OCI-LY1 (cell line): ENCODE measurements at regions not wholly inside any gene's neighbourhood (a gene's known extent, or its start where the extent isn't known, plus 50 kb on each side); places are given as distances from the start of the nearest gene placed in this dataset.

ENCODE experiments used
- H2AFZ ChIP-seq: fragments of 200-600 bp; sonication (generic), shearing (Covaris generic); 2 replicates; pipeline ENCODE4 v1.6.0; 2014; ENCODE audit warnings: antibody characterized with exemption, mild to moderate bottlenecking, low read length
- H3F3A ChIP-seq: fragments of 200-600 bp; sonication (generic), shearing (Covaris generic); 2 replicates; pipeline ENCODE4 v1.6.0; 2014; ENCODE audit warnings: mild to moderate bottlenecking, antibody characterized with exemption, low read length, moderate library complexity; ENCODE audit not compliant: insufficient read depth
- H3K27ac ChIP-seq: fragments of 200-600 bp; sonication (generic); 2 replicates; pipeline ENCODE4 v1.5.1; 2014; ENCODE audit warnings: low read length, mixed run types, mild to moderate bottlenecking, low read depth; ENCODE audit not compliant: poor library complexity, severe bottlenecking
- H3K27me3 ChIP-seq: fragments of 200-600 bp; sonication (generic); 2 replicates; pipeline ENCODE4 v1.6.0; 2014; ENCODE audit warnings: antibody characterized with exemption, mild to moderate bottlenecking, low read length, moderate library complexity; ENCODE audit not compliant: insufficient read depth
- H3K36me3 ChIP-seq: fragments of 200-600 bp; sonication (generic); 2 replicates; pipeline ENCODE4 v1.6.1; 2014; ENCODE audit warnings: mild to moderate bottlenecking, antibody characterized with exemption, low read length, moderate library complexity, mixed read lengths; ENCODE audit not compliant: insufficient read depth
- H3K4me1 ChIP-seq: fragments of 200-600 bp; sonication (generic); 2 replicates; pipeline ENCODE4 v1.5.1; 2014; ENCODE audit warnings: mild to moderate bottlenecking, low read length, moderate library complexity; ENCODE audit not compliant: insufficient read depth, severe bottlenecking
- H3K4me2 ChIP-seq: fragments of 200-600 bp; sonication (generic), shearing (Covaris generic); 2 replicates; pipeline ENCODE4 v1.6.1; 2014; ENCODE audit warnings: low read length
- H3K4me3 ChIP-seq: fragments of 200-600 bp; sonication (generic); 2 replicates; pipeline ENCODE4 v1.5.1; 2014; ENCODE audit warnings: low read length, low read depth, mild to moderate bottlenecking, mixed read lengths; ENCODE audit not compliant: poor library complexity, severe bottlenecking
- H3K79me2 ChIP-seq: fragments of 200-600 bp; shearing (Covaris generic); 2 replicates; pipeline ENCODE4 v1.6.1; 2016; ENCODE audit warnings: mixed run types, low read length, mixed read lengths; ENCODE audit not compliant: insufficient read depth
- H3K9ac ChIP-seq: fragments of 200-600 bp; sonication (generic), shearing (Covaris generic); 2 replicates; pipeline ENCODE4 v1.6.1; 2014; ENCODE audit warnings: mild to moderate bottlenecking, low read length, mixed read lengths
- H3K9me2 ChIP-seq: fragments of 200-600 bp; sonication (generic), shearing (Covaris generic); 2 replicates; pipeline ENCODE4 v1.6.1; 2014; ENCODE audit warnings: low read depth, mild to moderate bottlenecking, low read length, mixed read lengths
- H3K9me3 ChIP-seq: fragments of 200-600 bp; shearing (Covaris generic); 2 replicates; pipeline ENCODE4 v1.6.1; 2014; ENCODE audit warnings: low read length, mixed read lengths
- H4K20me1 ChIP-seq: fragments of 200-600 bp; sonication (generic), shearing (Covaris generic); 2 replicates; pipeline ENCODE4 v1.6.0; 2016; ENCODE audit warnings: mild to moderate bottlenecking, low read length; ENCODE audit not compliant: insufficient read depth
- EZH2 ChIP-seq: fragments of 200-600 bp; sonication (generic), shearing (Covaris generic); IDR thresholded peaks from 2 replicates; pipeline ENCODE4 v1.8.0; 2017; ENCODE audit warnings: borderline replicate concordance, mixed run types, mild to moderate bottlenecking, antibody characterized with exemption, low read length, moderate library complexity, mixed read lengths
- TF ChIP-seq, protein P1 (sequence below): fragments of 200-600 bp; sonication (generic), shearing (Covaris generic); IDR thresholded peaks from 2 replicates; pipeline ENCODE4 v1.5.1; 2017; ENCODE audit warnings: mild to moderate bottlenecking, antibody characterized with exemption, low read length, moderate library complexity, mixed read lengths

- no peak overlapping the region for H3K27ac ChIP-seq
- H4K20me1 ChIP-seq, result no peaks in the 10 kb centered on the region
- no peaks in the 10 kb centered on the region for H3K4me1 ChIP-seq
- TF ChIP-seq, protein P1, sequence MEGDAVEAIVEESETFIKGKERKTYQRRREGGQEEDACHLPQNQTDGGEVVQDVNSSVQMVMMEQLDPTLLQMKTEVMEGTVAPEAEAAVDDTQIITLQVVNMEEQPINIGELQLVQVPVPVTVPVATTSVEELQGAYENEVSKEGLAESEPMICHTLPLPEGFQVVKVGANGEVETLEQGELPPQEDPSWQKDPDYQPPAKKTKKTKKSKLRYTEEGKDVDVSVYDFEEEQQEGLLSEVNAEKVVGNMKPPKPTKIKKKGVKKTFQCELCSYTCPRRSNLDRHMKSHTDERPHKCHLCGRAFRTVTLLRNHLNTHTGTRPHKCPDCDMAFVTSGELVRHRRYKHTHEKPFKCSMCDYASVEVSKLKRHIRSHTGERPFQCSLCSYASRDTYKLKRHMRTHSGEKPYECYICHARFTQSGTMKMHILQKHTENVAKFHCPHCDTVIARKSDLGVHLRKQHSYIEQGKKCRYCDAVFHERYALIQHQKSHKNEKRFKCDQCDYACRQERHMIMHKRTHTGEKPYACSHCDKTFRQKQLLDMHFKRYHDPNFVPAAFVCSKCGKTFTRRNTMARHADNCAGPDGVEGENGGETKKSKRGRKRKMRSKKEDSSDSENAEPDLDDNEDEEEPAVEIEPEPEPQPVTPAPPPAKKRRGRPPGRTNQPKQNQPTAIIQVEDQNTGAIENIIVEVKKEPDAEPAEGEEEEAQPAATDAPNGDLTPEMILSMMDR, result no peak
- no peak for TF ChIP-seq EZH2
- H3K9me2 ChIP-seq, result no peaks in the 10 kb centered on the region
- no peak overlapping the region for H3K4me3 ChIP-seq
- no peaks in the 10 kb centered on the region for H3K79me2 ChIP-seq
- H2AFZ ChIP-seq, result no peak overlapping the region
- no peaks in the 10 kb centered on the region for H3F3A ChIP-seq
- H3K9me3 ChIP-seq, result 0 out of 2 replicates have a peak, but pooled peaks cover under 1% of the 10 kb centered on the region
- H3K27me3 ChIP-seq, result no peaks in the 10 kb centered on the region
- H3K9ac ChIP-seq, result no peak overlapping the region
- H3K4me2 ChIP-seq, result no peak overlapping the region
- H3K36me3 ChIP-seq, result no peaks in the 10 kb centered on the region
Measured at GRCh38 chr4:141543176-141543575, 93.2 kb upstream of the IL15 start.

DNA sequence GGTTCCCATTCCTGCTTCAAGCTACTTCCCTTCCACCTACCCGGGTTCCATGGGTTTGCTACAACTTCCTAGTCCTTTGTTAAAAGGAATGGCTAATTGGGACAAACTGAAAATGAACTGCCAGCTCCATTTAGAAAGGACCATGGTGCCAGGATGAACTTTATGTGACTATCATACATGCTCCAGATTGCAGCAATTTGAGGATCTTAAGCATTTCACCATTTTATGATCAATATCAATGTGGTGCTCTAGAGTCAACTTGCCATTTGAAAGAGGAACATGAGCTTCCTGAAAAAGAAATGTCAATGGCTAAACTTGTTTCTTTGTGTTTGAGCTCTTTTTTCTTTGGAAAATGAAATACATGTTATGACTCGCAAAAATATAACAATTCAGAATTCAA, 92.7 kb upstream of the IL15 start:
- Histone ChIP-seq H3K27me3 (no peaks in the 10 kb centered on the region), H3K27ac (no peak overlapping the region), H2AFZ (no peak overlapping the region), H3K4me1 (no peaks in the 10 kb centered on the region), H3K36me3 (no peaks in the 10 kb centered on the region), H3F3A (no peaks in the 10 kb centered on the region), H3K9ac (no peak overlapping the region), H3K9me2 (no peaks in the 10 kb centered on the region), H3K9me3 (no peaks in the 10 kb centered on the region), H3K4me2 (no peak overlapping the region), H3K4me3 (no peak overlapping the region), H3K79me2 (no peaks in the 10 kb centered on the region), H4K20me1 (no peaks in the 10 kb centered on the region)
- TF ChIP-seq, protein P1, result no peak
- TF ChIP-seq EZH2, result no peak

- Histone ChIP-seq H3K27ac (no peak overlapping the region), H2AFZ (no peak overlapping the region), H3K4me1 (no peaks in the 10 kb centered on the region), H3K27me3 (no peaks in the 10 kb centered on the region), H3K4me3 (no peak overlapping the region), H3K9me3 (no peaks in the 10 kb centered on the region), H3K9me2 (no peaks in the 10 kb centered on the region), H3K4me2 (no peak overlapping the region), H3K36me3 (no peaks in the 10 kb centered on the region), H3K9ac (no peak overlapping the region), H3F3A (no peaks in the 10 kb centered on the region), H3K79me2 (no peaks in the 10 kb centered on the region), H4K20me1 (no peaks in the 10 kb centered on the region)
- TF ChIP-seq EZH2, result no peak
- TF ChIP-seq, protein P1, result no peak
Measured at GRCh38 chr4:141548791-141549190, 87.6 kb upstream of the IL15 start.
